Hepatocyte (in vitro differentiated cells): ENCODE measurements at regions not wholly inside any gene's neighbourhood (a gene's known extent, or its start where the extent isn't known, plus 50 kb on each side); places are given as distances from the start of the nearest gene placed in this dataset.

ENCODE experiments used
- EZH2phosphoT487 ChIP-seq: fragments of 200-600 bp; sonication (generic); IDR thresholded peaks from one replicate; pipeline ENCODE4 v1.6.1; 2018; ENCODE audit warnings: antibody characterized with exemption, mild to moderate bottlenecking, low read depth, moderate library complexity; ENCODE audit not compliant: unreplicated experiment, severe bottlenecking
- TF ChIP-seq, protein P1 (sequence below): fragments of 200-600 bp; sonication (generic); IDR thresholded peaks from 2 replicates; pipeline ENCODE4 v1.5.1; 2016; ENCODE audit warnings: antibody characterized with exemption, mild to moderate bottlenecking; ENCODE audit not compliant: poor library complexity

DNA sequence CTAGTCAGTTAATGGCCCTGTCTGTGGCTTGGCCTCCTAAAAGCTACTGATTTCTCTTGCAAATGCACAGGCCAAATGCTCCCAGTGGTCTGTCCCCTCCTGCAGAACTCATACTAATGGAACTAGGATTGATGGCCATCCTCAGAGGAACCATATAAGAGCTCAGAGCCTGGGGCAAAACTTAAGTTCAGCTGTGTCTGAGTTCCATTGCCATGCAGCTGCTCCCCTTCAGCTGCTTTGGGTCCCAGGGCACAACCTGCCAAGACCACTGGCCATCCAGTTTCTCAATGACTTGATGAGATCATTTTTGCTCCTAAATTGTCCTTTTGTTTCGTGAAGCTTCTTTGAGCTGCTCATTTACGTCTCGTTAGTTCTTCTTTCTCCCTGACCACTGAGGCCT lies 529.5 kb upstream of the TBL1XR1 start:
- TF ChIP-seq, protein P1, sequence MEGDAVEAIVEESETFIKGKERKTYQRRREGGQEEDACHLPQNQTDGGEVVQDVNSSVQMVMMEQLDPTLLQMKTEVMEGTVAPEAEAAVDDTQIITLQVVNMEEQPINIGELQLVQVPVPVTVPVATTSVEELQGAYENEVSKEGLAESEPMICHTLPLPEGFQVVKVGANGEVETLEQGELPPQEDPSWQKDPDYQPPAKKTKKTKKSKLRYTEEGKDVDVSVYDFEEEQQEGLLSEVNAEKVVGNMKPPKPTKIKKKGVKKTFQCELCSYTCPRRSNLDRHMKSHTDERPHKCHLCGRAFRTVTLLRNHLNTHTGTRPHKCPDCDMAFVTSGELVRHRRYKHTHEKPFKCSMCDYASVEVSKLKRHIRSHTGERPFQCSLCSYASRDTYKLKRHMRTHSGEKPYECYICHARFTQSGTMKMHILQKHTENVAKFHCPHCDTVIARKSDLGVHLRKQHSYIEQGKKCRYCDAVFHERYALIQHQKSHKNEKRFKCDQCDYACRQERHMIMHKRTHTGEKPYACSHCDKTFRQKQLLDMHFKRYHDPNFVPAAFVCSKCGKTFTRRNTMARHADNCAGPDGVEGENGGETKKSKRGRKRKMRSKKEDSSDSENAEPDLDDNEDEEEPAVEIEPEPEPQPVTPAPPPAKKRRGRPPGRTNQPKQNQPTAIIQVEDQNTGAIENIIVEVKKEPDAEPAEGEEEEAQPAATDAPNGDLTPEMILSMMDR, result no peak
- TF ChIP-seq EZH2phosphoT487, result no peak
